HCT116 (cell line): ENCODE measurements at regions not wholly inside any gene's neighbourhood (a gene's known extent, or its start where the extent isn't known, plus 50 kb on each side); places are given as distances from the start of the nearest gene placed in this dataset.

Experiments
- ATAC-seq: fragments of 200-7000 bp; cut with Tn5 transposase; 2 replicates; pipeline ENCODE4 v1.9.1; 2020; ENCODE audit warnings: mild to moderate bottlenecking, moderate library complexity
- BruUV-seq: library from RNA; stranded (reverse); fragments of 400-500 nt; replicated peaks from 2 replicates; lab custom pipeline; 2021; lab: Mats Ljungman, UMichigan
- CTCF ChIA-PET: fragments of 300-600 bp; sonication (Branson Sonifier 250); formaldehyde crosslinking; loops from one replicate; lab custom pipeline; 2021; ENCODE audit warnings: antibody characterized with exemption; lab: Charles Lee
- POLR2A ChIA-PET: fragments of 300-600, 350-600 bp; sonication (Branson Sonifier 250); formaldehyde crosslinking; loops from one replicate; lab custom pipeline; 2021; ENCODE audit warnings: antibody characterized with exemption; lab: Charles Lee
- RAD21 ChIA-PET, 2 experiments: fragments of 300-600 bp; sonication (Branson Sonifier 250); formaldehyde crosslinking; loops; one replicate each; lab custom pipeline; 2023; ENCODE audit warnings: low total read pairs in 2 of 2; ENCODE audit not compliant: uncharacterized antibody in 2 of 2, unreplicated experiment in 2 of 2, low non-redundant PET in 1 of 2; lab: Charles Lee
- DNase-seq: peaks from one replicate; pipeline ENCODE4 v3.0.0-alpha.2; 2010; ENCODE audit warnings: low read depth, low spot score
- H2AFZ ChIP-seq: fragments of 200-600 bp; shearing (Covaris generic), sonication (generic); 2 replicates; pipeline ENCODE4 v1.6.1; 2017; ENCODE audit warnings: low read depth, mixed run types, mixed read lengths, antibody characterized with exemption, low read length; ENCODE audit not compliant: poor library complexity, severe bottlenecking
- H3K27ac ChIP-seq: 2 replicates; pipeline ENCODE4 v1.5.1; 2012; ENCODE audit warnings: low read depth, low read length
- H3K27me3 ChIP-seq: fragments of 200-600 bp; sonication (generic); 2 replicates; pipeline ENCODE4 v1.6.1; 2016; ENCODE audit warnings: mixed run types, low read length, mixed read lengths; ENCODE audit not compliant: insufficient read depth
- H3K36me3 ChIP-seq, 2 experiments: fragments of 200-500 bp in 1 of 2; fragments of 200-600 bp in 1 of 2; sonication (Bioruptor generic) in 1 of 2; sonication (generic) in 1 of 2; 2 replicates each; pipeline versions ENCODE4 v1.5.1 to v1.6.1; 2014 to 2016; ENCODE audit warnings: low read length in 2 of 2, inconsistent platforms in 1 of 2, mixed read lengths in 1 of 2, mixed run types in 1 of 2; ENCODE audit not compliant: insufficient read depth in 2 of 2, control insufficient read depth in 1 of 2
- H3K4me1 ChIP-seq, 2 experiments: fragments of 200-600 bp in 1 of 2; sonication (generic) in 1 of 2; 2 replicates each; pipeline versions ENCODE4 v1.5.1 to v1.6.1; 2012 to 2017; ENCODE audit warnings: low read length in 2 of 2, inconsistent platforms in 1 of 2, mild to moderate bottlenecking in 1 of 2, mixed read lengths in 1 of 2, mixed run types in 1 of 2, moderate library complexity in 1 of 2; ENCODE audit not compliant: insufficient read depth in 2 of 2, control insufficient read depth in 1 of 2
- H3K4me2 ChIP-seq: fragments of 200-600 bp; sonication (generic); 2 replicates; pipeline ENCODE4 v1.6.1; 2017; ENCODE audit warnings: mixed run types, low read length, mixed read lengths
- H3K4me3 ChIP-seq, 2 experiments: fragments of 200-600 bp in 1 of 2; sonication (generic) in 1 of 2; replicated peaks in 1 of 2; 2 replicates each; pipeline ENCODE4 v1.5.1; 2011 to 2016; ENCODE audit warnings: low read length in 2 of 2, control low read depth in 1 of 2, low read depth in 1 of 2, mild to moderate bottlenecking in 1 of 2, mixed read lengths in 1 of 2, mixed run types in 1 of 2
- H3K79me2 ChIP-seq: fragments of 200-600 bp; sonication (generic); 2 replicates; pipeline ENCODE4 v1.6.1; 2017; ENCODE audit warnings: mild to moderate bottlenecking, mixed run types, low read length, moderate library complexity, mixed read lengths; ENCODE audit not compliant: insufficient read depth
- H3K9ac ChIP-seq: fragments of 200-600 bp; sonication (generic); 2 replicates; pipeline ENCODE4 v1.6.1; 2016; ENCODE audit warnings: low read length, mixed read lengths
- H3K9me2 ChIP-seq: fragments of 200-600 bp; sonication (generic), shearing (Covaris generic); 2 replicates; pipeline ENCODE4 v1.6.1; 2017; ENCODE audit warnings: mixed run types, mild to moderate bottlenecking, moderate library complexity; ENCODE audit not compliant: insufficient read depth
- H3K9me3 ChIP-seq, 2 experiments: fragments of 200-500 bp in 1 of 2; fragments of 200-600 bp in 1 of 2; sonication (Bioruptor generic) in 1 of 2; sonication (generic) in 1 of 2; 2 replicates each; pipeline ENCODE4 v1.6.1; 2014 to 2017; ENCODE audit warnings: low read length in 2 of 2, mixed read lengths in 2 of 2, inconsistent platforms in 1 of 2, low read depth in 1 of 2, mild to moderate bottlenecking in 1 of 2, mixed run types in 1 of 2, moderate library complexity in 1 of 2; ENCODE audit not compliant: control insufficient read depth in 1 of 2, insufficient read depth in 1 of 2
- H4K20me1 ChIP-seq: fragments of 200-600 bp; sonication (generic), shearing (Covaris generic); 2 replicates; pipeline ENCODE4 v1.6.1; 2017; ENCODE audit warnings: mixed run types, mild to moderate bottlenecking, moderate library complexity; ENCODE audit not compliant: insufficient read depth
- CBX3 ChIP-seq: IDR thresholded peaks from 2 replicates; pipeline ENCODE4 v1.6.1; 2012; ENCODE audit warnings: low read depth
- ELF1 ChIP-seq: IDR thresholded peaks from 2 replicates; pipeline ENCODE4 v1.6.1; 2012; ENCODE audit warnings: low read depth, borderline replicate concordance
- EZH2 ChIP-seq: fragments of 200-600 bp; sonication (generic); IDR thresholded peaks from 2 replicates; pipeline ENCODE4 v1.6.1; 2017; ENCODE audit warnings: antibody characterized with exemption, mixed run types
- EZH2phosphoT487 ChIP-seq: fragments of 200-600 bp; IDR thresholded peaks from 2 replicates; pipeline ENCODE4 v1.6.1; 2018; ENCODE audit warnings: antibody characterized with exemption, borderline replicate concordance
- FOSL1 ChIP-seq: IDR thresholded peaks from 2 replicates; pipeline ENCODE4 v1.6.1; 2012; ENCODE audit warnings: low read depth
- JUND ChIP-seq: IDR thresholded peaks from 2 replicates; pipeline ENCODE4 v1.6.1; 2012
- MAX ChIP-seq: IDR thresholded peaks from 2 replicates; pipeline ENCODE4 v1.6.1; 2012
- POLR2A ChIP-seq: IDR thresholded peaks from 2 replicates; pipeline ENCODE4 v1.7.0; 2011; ENCODE audit warnings: borderline replicate concordance; ENCODE audit not compliant: insufficient read depth, insufficient read length; ENCODE audit errors: extremely low read depth
- RAD21 ChIP-seq: IDR thresholded peaks from 2 replicates; pipeline ENCODE4 v1.6.1; 2012; ENCODE audit warnings: low read depth, mild to moderate bottlenecking
- SIN3A ChIP-seq: IDR thresholded peaks from 2 replicates; pipeline ENCODE4 v1.6.1; 2012; ENCODE audit warnings: low read depth
- SRF ChIP-seq: IDR thresholded peaks from 2 replicates; pipeline ENCODE4 v1.6.1; 2012; ENCODE audit warnings: low read depth
- TCF7L2 ChIP-seq: IDR thresholded peaks from 2 replicates; pipeline ENCODE4 v1.7.0; 2011; ENCODE audit warnings: borderline replicate concordance, inconsistent platforms; ENCODE audit not compliant: insufficient read depth, insufficient read length; ENCODE audit errors: extremely low read depth
- YY1 ChIP-seq: IDR thresholded peaks from 2 replicates; pipeline ENCODE4 v1.6.1; 2011; ENCODE audit warnings: low read length, low read depth, moderate library complexity, mild to moderate bottlenecking; ENCODE audit not compliant: insufficient replicate concordance; ENCODE audit errors: extremely low read depth
- ZBTB33 ChIP-seq: IDR thresholded peaks from 2 replicates; pipeline ENCODE4 v1.6.1; 2011; ENCODE audit warnings: mild to moderate bottlenecking, low read length, moderate library complexity; ENCODE audit not compliant: insufficient replicate concordance; ENCODE audit errors: extremely low read depth
- ZFX ChIP-seq: fragments of 450-650 bp; IDR thresholded peaks from 2 replicates; pipeline ENCODE4 v1.6.1; 2017
- ZNF274 ChIP-seq: fragments of 200-500 bp; sonication (Bioruptor generic); IDR thresholded peaks from 2 replicates; pipeline ENCODE4 v1.6.1; 2014; ENCODE audit warnings: mild to moderate bottlenecking, low read depth, low read length, inconsistent platforms
- intact Hi-C: fragments of 100-400 bp; cut with micrococcal nuclease; formaldehyde crosslinking; loops from 2 replicates; pipeline ENCODE4 v1.10.0; 2022
- TF ChIP-seq, protein P1 (sequence below): IDR thresholded peaks from 2 replicates; pipeline ENCODE4 v1.6.1; 2012

DNA sequence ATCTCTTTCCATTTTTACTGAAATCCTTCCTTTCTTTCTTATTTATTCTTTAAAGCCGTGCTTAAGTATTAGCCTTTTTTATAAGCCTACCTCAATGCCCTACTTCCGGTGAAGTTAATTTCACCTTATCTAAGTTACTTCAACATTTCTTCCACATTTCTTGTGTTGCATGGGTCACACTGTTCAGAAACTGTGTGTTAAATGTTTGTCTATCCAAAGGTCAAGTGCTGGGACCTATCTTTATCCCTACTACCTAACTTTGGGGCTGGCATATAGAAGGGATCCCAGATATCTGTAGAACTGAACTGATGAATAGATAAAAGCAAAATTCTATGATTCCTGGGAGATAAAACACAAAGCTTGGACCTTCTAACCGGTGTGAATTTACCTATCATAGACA is 332.3 kb upstream of the SATB1 start:
- no peak overlapping the region for H3K4me3 ChIP-seq
- H3K4me2 ChIP-seq, result no peak overlapping the region
- DNase-seq (no peak), ATAC-seq (no peak)
- peaks cover 0 to 3% of the 10 kb centered on the region in 2 experiments; a peak in 1 of 4 replicates for H3K4me1 ChIP-seq
- no peaks in the 10 kb centered on the region for H3K27me3 ChIP-seq
- POLR2A ChIA-PET, result no interaction called here
- no peaks in the 10 kb centered on the region for H3K9me2 ChIP-seq
- H3K9me3 ChIP-seq, result no peaks in the 10 kb centered on the region
- no TSS peak for BruUV-seq
- peak overlapping the region; percentile 42 for H2AFZ ChIP-seq
- no peak overlapping the region for H3K9ac ChIP-seq
- no peaks in the 10 kb centered on the region; the same call in 1 of the 2 replicates for H4K20me1 ChIP-seq
- intact Hi-C loops, result loop anchor here (5.0 to 10.0 kb wide), 2 partner anchors 200 to 863 kb away; no protein-coding TSS in a partner anchor
- H3K79me2 ChIP-seq, result no peaks in the 10 kb centered on the region
- H3K27ac ChIP-seq, result no peak overlapping the region
- CTCF ChIA-PET, result interaction anchor here (0.7 to 2.4 kb wide), 3 partner anchors 30 to 863 kb away, joined by 3 to 9 read pairs (median 4); no protein-coding TSS in a partner anchor
- TF ChIP-seq EZH2 (no peak), RAD21 (no peak), FOSL1 (no peak), SIN3A (no peak), POLR2A (no peak), ZFX (no peak), TCF7L2 (no peak), JUND (no peak), ZBTB33 (no peak), YY1 (no peak), ELF1 (no peak), ZNF274 (no peak), CBX3 (no peak), MAX (no peak), EZH2phosphoT487 (no peak), SRF (no peak)
- TF ChIP-seq, protein P1, sequence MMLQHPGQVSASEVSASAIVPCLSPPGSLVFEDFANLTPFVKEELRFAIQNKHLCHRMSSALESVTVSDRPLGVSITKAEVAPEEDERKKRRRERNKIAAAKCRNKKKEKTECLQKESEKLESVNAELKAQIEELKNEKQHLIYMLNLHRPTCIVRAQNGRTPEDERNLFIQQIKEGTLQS, result no peak
- RAD21 ChIA-PET, result no interaction called here
- H3K36me3 ChIP-seq, result no peaks in the 10 kb centered on the region
